ENCODE measurements at regions not wholly inside any gene's neighbourhood (a gene's known extent, or its start where the extent isn't known, plus 50 kb on each side); places are given as distances from the start of the nearest gene placed in this dataset.

GRCh38 chr6:23855497-23856116 is 270.4 kb upstream of the NRSN1 start:
- H3K9me2 ChIP-seq (ENCODE audit: insufficient read depth, low read length): no peaks in the 10 kb centered on the region
- TF ChIP-seq EP300 (conservative IDR thresholded peaks at IDR 0.05; ENCODE audit: poor library complexity, severe bottlenecking): no peak
- TF ChIP-seq CTCF (IDR thresholded peaks at IDR 0.05; ENCODE audit: poor library complexity, severe bottlenecking): no peak
- no peak for TF ChIP-seq SMC3 (conservative IDR thresholded peaks at IDR 0.05; ENCODE audit: poor library complexity)
- TF ChIP-seq MXI1 (conservative IDR thresholded peaks at IDR 0.05; ENCODE audit: poor library complexity, severe bottlenecking): no peak
- TF ChIP-seq POLR2AphosphoS5 (IDR thresholded peaks at IDR 0.05): no peak
- no peak for TF ChIP-seq RAD21 (conservative IDR thresholded peaks at IDR 0.05)
- H4K20me1 ChIP-seq (ENCODE audit: insufficient read depth): no peaks in the 10 kb centered on the region
- H3K4me2 ChIP-seq (ENCODE audit: low read length): no peak overlapping the region
- no peaks in the 10 kb centered on the region for H3K36me3 ChIP-seq (ENCODE audit: insufficient read depth, low read length)
- H2AFZ ChIP-seq (ENCODE audit: low read depth, low read length): no peak overlapping the region
- H3K4me3 ChIP-seq (ENCODE audit: low read length): no peak overlapping the region
- no peaks in the 10 kb centered on the region for H3K27me3 ChIP-seq (ENCODE audit: insufficient read depth, low read depth, low read length)
- H3K79me2 ChIP-seq (replicated peaks; ENCODE audit: insufficient read depth, low read length): no peaks in the 10 kb centered on the region
- no peak overlapping the region for H3K9ac ChIP-seq (ENCODE audit: low read length)
- no peaks in the 10 kb centered on the region for H3K9me3 ChIP-seq (ENCODE audit: low read length)
- peaks cover 4% of the 10 kb centered on the region for H3F3A ChIP-seq (ENCODE audit: insufficient read depth, low read length, poor library complexity, severe bottlenecking)
- H3K27ac ChIP-seq (ENCODE audit: low read length): no peak overlapping the region

- Histone ChIP-seq H3K27me3 (ENCODE audit: insufficient read depth, low read depth, low read length) (no peaks in the 10 kb centered on the region), H2AFZ (ENCODE audit: low read depth, low read length) (no peak overlapping the region), H3K36me3 (ENCODE audit: insufficient read depth, low read length) (no peaks in the 10 kb centered on the region), H3K9me2 (ENCODE audit: insufficient read depth, low read length) (no peaks in the 10 kb centered on the region), H3K9ac (ENCODE audit: low read length) (no peak overlapping the region), H3F3A (ENCODE audit: insufficient read depth, low read length, poor library complexity, severe bottlenecking) (peaks cover 4% of the 10 kb centered on the region), H3K79me2 (replicated peaks; ENCODE audit: insufficient read depth, low read length) (no peaks in the 10 kb centered on the region), H4K20me1 (ENCODE audit: insufficient read depth) (no peaks in the 10 kb centered on the region), H3K27ac (ENCODE audit: low read length) (no peak overlapping the region), H3K4me3 (ENCODE audit: low read length) (no peak overlapping the region), H3K9me3 (ENCODE audit: low read length) (no peaks in the 10 kb centered on the region), H3K4me2 (ENCODE audit: low read length) (no peak overlapping the region)
- no peak for TF ChIP-seq TAF1 (IDR thresholded peaks at IDR 0.05; ENCODE audit: low read depth)
- no peak for TF ChIP-seq CTCF (IDR thresholded peaks at IDR 0.05; ENCODE audit: poor library complexity, severe bottlenecking)
- no peak for TF ChIP-seq EZH2 (IDR thresholded peaks at IDR 0.05; ENCODE audit: borderline replicate concordance, insufficient read depth, low read length, poor library complexity, severe bottlenecking)
- no peak for TF ChIP-seq EP300 (conservative IDR thresholded peaks at IDR 0.05; ENCODE audit: poor library complexity, severe bottlenecking)
- TF ChIP-seq RAD21 (conservative IDR thresholded peaks at IDR 0.05): no peak
- no peak for TF ChIP-seq REST (IDR thresholded peaks at IDR 0.05; ENCODE audit: borderline replicate concordance)
- TF ChIP-seq SMC3 (conservative IDR thresholded peaks at IDR 0.05; ENCODE audit: poor library complexity): no peak
- TF ChIP-seq MXI1 (conservative IDR thresholded peaks at IDR 0.05; ENCODE audit: poor library complexity, severe bottlenecking): no peak
- TF ChIP-seq POLR2AphosphoS5 (IDR thresholded peaks at IDR 0.05): no peak
These were observed 255.5 kb upstream of the NRSN1 start for GRCh38 chr6:23870496-23870895.

Measured in neural cell (in vitro differentiated cells).